ENCODE measurements at regions not wholly inside any gene's neighbourhood (a gene's known extent, or its start where the extent isn't known, plus 50 kb on each side); places are given as distances from the start of the nearest gene placed in this dataset.

GRCh38 chr14:101043891-101044290 lies 140.4 kb upstream of the RTL1 start:
- Histone ChIP-seq H3K27me3 (ENCODE audit: insufficient read depth) (no peaks in the 10 kb centered on the region), H3K4me3 (ENCODE audit: low read depth in 2 of 2, low read length in 1 of 2) (no peak overlapping the region), H3F3A (replicated peaks; ENCODE audit: insufficient read depth) (no peaks in the 10 kb centered on the region), H3K4me1 (ENCODE audit: control insufficient read depth in 1 of 2, insufficient read depth in 2 of 2, low read depth in 1 of 2, low read length in 1 of 2) (no peaks in the 10 kb centered on the region), H2AFZ (ENCODE audit: low read depth) (no peak overlapping the region), H3K9me3 (no peaks in the 10 kb centered on the region), H3K27ac (ENCODE audit: low read depth in 2 of 2, low read length in 1 of 2) (no peak overlapping the region), H4K20me1 (ENCODE audit: insufficient read depth) (no peaks in the 10 kb centered on the region), H3K36me3 (replicated peaks in 1 of 2; ENCODE audit: control insufficient read depth in 1 of 2, insufficient read depth in 2 of 2, low read length in 1 of 2) (no peaks in the 10 kb centered on the region), H3K4me2 (no peak overlapping the region), H3K79me2 (ENCODE audit: insufficient read depth) (no peaks in the 10 kb centered on the region), H3K9me2 (no peaks in the 10 kb centered on the region), H3K9ac (no peak overlapping the region)
- DNase-seq = no peak
- ChIA-PET CTCF (no interaction called here), POLR2A (no interaction called here)
- no peak for TF ChIP-seq RAD21 (IDR thresholded peaks at IDR 0.05; ENCODE audit: low read length)
- TF ChIP-seq RFX5 (IDR thresholded peaks at IDR 0.05; ENCODE audit: low read length) = no peak
- TF ChIP-seq GABPA (IDR thresholded peaks at IDR 0.05; ENCODE audit: low read depth) = no peak
- TF ChIP-seq ZBTB33 (IDR thresholded peaks at IDR 0.05; ENCODE audit: borderline replicate concordance, low read depth) = no peak
- TF ChIP-seq TCF12 (IDR thresholded peaks at IDR 0.05) = no peak
- no peak for TF ChIP-seq USF2 (IDR thresholded peaks at IDR 0.05; ENCODE audit: borderline replicate concordance, low read depth, low read length)
- TF ChIP-seq CTCF (IDR thresholded peaks at IDR 0.05) = no peak
- TF ChIP-seq TEAD4 (IDR thresholded peaks at IDR 0.05; ENCODE audit: borderline replicate concordance, insufficient read depth) = no peak
- no peak for TF ChIP-seq EZH2phosphoT487 (IDR thresholded peaks at IDR 0.05; ENCODE audit: borderline replicate concordance, low read depth)
- TF ChIP-seq FOSL2 (IDR thresholded peaks at IDR 0.05; ENCODE audit: borderline replicate concordance, low read depth) = no peak
- no peak for TF ChIP-seq NRF1 (IDR thresholded peaks at IDR 0.05; ENCODE audit: low read depth, low read length)
- TF ChIP-seq JUND (IDR thresholded peaks at IDR 0.05) = no peak
- TF ChIP-seq REST (IDR thresholded peaks at IDR 0.05; ENCODE audit: low read depth, low read length) = no peak
- TF ChIP-seq FOXM1 (IDR thresholded peaks at IDR 0.05; ENCODE audit: low read depth) = no peak
- TF ChIP-seq CHD2 (IDR thresholded peaks at IDR 0.05; ENCODE audit: low read length, partially characterized antibody) = no peak
- TF ChIP-seq SIN3A (IDR thresholded peaks at IDR 0.05; ENCODE audit: borderline replicate concordance, low read depth, low read length) = no peak
- WGBS (ENCODE audit: low lambda C conversion rate) = 66% methylated on average over 8 of the region's 9 CpGs

Measured in SK-N-SH (cell line).